ENCODE measurements at regions not wholly inside any gene's neighbourhood (a gene's known extent, or its start where the extent isn't known, plus 50 kb on each side); places are given as distances from the start of the nearest gene placed in this dataset.
A peak's percentile ranks its signal among the peaks of the same experiment; 100 is the strongest.

- no peak overlapping the region for H3K4me3 ChIP-seq (ENCODE audit: low read depth, low read length)
- peak; percentile 49 for DNase-seq (ENCODE audit: low read depth)
- TF ChIP-seq, protein P1, sequence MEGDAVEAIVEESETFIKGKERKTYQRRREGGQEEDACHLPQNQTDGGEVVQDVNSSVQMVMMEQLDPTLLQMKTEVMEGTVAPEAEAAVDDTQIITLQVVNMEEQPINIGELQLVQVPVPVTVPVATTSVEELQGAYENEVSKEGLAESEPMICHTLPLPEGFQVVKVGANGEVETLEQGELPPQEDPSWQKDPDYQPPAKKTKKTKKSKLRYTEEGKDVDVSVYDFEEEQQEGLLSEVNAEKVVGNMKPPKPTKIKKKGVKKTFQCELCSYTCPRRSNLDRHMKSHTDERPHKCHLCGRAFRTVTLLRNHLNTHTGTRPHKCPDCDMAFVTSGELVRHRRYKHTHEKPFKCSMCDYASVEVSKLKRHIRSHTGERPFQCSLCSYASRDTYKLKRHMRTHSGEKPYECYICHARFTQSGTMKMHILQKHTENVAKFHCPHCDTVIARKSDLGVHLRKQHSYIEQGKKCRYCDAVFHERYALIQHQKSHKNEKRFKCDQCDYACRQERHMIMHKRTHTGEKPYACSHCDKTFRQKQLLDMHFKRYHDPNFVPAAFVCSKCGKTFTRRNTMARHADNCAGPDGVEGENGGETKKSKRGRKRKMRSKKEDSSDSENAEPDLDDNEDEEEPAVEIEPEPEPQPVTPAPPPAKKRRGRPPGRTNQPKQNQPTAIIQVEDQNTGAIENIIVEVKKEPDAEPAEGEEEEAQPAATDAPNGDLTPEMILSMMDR (IDR thresholded peaks at IDR 0.05; ENCODE audit: low read depth, low read length, missing control alignments), result no peak
Observed at GRCh38 chr13:50365408-50366391, 350.5 kb downstream of the KCNRG start.

- TF ChIP-seq, protein P1 (IDR thresholded peaks at IDR 0.05; ENCODE audit: low read depth, low read length, missing control alignments), result no peak
- DNase-seq (ENCODE audit: low read depth), result peak; percentile 81
- no peak overlapping the region for H3K4me3 ChIP-seq (ENCODE audit: low read depth, low read length)
Observed at GRCh38 chr13:50366488-50367174, 351.4 kb downstream of the KCNRG start.

GRCh38 chr13:50369646-50370045 lies 354.4 kb downstream of the KCNRG start:
- TF ChIP-seq, protein P1 (IDR thresholded peaks at IDR 0.05; ENCODE audit: low read depth, low read length, missing control alignments), result no peak
- no peak overlapping the region for H3K4me3 ChIP-seq (ENCODE audit: low read depth, low read length)
- no peak for DNase-seq (ENCODE audit: low read depth)

DNA sequence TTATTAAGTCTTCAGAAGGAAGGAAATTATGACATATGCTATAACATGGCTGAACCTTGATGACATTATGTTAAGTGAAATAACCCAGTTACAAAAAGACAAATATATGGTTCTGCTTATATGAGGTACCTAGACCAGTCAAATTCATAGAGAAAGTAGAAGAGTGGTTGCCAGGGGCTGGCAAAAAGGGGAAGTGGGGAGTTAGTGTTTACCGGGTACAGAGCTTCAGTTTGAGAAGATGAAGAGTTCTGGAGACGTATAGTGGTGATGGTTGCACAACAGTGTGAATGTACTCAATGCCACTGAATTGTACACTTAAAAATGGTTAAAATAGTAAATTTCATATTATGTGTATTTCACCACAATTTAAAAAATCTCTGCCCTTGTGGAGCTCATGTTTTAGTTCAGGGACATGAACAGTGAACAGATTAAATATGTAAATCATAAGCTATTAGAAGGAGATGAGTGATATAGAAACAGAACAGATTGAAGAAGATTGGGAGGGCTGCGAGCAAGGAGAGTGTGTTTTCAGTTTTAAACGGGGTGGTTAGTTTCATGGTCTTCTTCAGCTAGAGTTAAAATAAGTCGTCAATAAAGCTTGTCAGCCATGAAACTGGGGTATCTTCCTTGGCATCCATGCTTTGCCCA lies 355.2 kb downstream of the KCNRG start:
- TF ChIP-seq, protein P1 (IDR thresholded peaks at IDR 0.05; ENCODE audit: low read depth, low read length, missing control alignments), result no peak
- DNase-seq (ENCODE audit: low read depth), result peak; percentile 53
- H3K4me3 ChIP-seq (ENCODE audit: low read depth, low read length), result no peak overlapping the region

DNA sequence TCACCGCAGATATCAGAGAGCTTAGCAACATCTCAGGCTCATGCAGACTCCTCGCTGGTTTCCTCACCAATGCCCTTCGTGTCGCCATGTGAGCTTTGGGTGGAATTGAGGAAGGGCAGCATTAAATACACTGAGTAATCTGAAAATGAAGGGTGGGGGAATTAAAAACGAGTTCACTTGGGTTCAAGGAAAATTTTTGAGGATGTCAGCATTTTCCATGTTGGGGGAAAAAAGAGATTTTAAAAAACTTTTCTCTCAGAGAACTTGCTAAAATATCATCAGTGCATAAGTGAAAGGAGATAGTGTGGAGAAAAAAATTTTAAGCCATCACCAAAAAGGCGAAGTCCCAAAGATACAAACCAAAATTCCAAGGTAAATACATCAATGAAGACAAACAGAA lies 359.3 kb downstream of the KCNRG start:
- no peak for DNase-seq (ENCODE audit: low read depth)
- no peak overlapping the region for H3K4me3 ChIP-seq (ENCODE audit: low read depth, low read length)
- TF ChIP-seq, protein P1 (IDR thresholded peaks at IDR 0.05; ENCODE audit: low read depth, low read length, missing control alignments), result no peak

DNA sequence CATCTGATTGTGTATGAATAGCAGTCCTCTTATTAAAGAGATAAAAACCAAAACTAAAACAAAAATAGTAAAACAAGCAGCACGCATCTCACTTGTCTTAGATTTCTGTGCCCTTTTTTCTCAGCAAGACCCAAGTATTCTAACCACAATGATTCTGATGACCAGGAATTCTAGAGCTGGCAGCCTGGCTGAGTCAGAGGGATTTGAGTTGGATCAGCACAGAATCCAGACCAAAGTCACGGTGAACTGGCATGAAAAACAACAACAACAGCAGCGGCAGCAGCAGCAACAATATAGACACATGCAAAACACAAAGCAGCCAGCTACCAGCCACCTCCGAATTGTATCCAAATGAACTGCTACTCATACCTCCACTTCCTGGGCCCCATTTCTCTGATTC lies 360.5 kb downstream of the KCNRG start:
- TF ChIP-seq, protein P1 (IDR thresholded peaks at IDR 0.05; ENCODE audit: low read depth, low read length, missing control alignments), result no peak
- no peak overlapping the region for H3K4me3 ChIP-seq (ENCODE audit: low read depth, low read length)
- no peak for DNase-seq (ENCODE audit: low read depth)

All from GM12864 (cell line).